SK-N-DZ (cell line): ENCODE measurements at regions not wholly inside any gene's neighbourhood (a gene's known extent, or its start where the extent isn't known, plus 50 kb on each side); places are given as distances from the start of the nearest gene placed in this dataset.
A peak's percentile ranks its signal among the peaks of the same experiment; 100 is the strongest.

Experiments used
- DNase-seq: peaks from one replicate; pipeline ENCODE4 v3.0.0-alpha.2; 2015; ENCODE audit warnings: low spot score

- no peak for DNase-seq
Measured at GRCh38 chr13:90773681-90774080, 573.8 kb upstream of the MIR17HG start.

- DNase-seq, result no peak
Measured at GRCh38 chr13:90776051-90776748, 571.3 kb upstream of the MIR17HG start.

GRCh38 chr13:90783273-90783672, 564.2 kb upstream of the MIR17HG start:
- no peak for DNase-seq

DNA sequence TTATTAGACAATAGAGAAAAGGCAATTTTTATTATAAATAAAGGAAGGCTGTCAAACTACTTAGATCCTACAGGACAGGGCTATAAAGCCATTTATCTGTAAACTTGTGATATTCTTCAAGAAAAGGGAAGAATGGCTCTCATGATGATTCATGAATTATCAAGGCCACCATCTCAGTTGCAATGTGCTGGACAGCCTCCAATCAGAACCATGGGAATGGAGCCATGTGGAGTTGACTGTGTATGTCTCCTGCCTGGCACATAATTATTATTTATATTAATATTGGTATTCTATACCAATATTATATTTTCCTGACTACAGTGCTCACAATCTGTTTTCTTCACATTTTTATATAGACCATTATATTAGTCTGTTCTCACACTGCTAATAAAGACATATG, 560.5 kb upstream of the MIR17HG start:
- no peak for DNase-seq

- no peak for DNase-seq
Measured at GRCh38 chr13:90792335-90792734, 555.2 kb upstream of the MIR17HG start.

DNA sequence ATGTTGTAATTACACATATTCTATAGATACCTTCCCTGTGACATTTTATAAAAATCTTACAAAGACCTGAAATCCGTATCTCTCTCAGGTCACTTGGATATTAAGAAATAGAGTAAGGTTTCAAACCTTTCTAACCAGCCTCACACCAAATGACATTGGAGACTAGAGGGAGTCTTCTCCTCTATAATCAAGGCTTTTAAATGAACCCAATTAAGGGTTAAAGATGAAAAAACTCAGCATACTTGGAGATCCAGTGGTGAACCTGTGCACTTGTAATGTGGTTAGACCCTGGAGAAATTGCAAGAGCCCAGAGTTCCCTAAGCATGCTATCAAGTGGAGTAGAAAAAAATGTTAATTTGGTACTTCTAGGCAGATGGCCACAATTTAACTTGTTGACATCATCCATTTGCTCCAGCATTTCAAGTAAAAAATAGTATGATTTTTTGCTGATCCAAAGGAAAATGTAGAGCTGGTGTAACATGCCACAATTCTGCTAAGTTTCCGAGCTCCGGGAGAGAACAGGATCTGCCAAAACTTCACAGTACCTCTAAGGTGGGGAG, 554.1 kb upstream of the MIR17HG start:
- no peak for DNase-seq

GRCh38 chr13:90796474-90796873, 551.0 kb upstream of the MIR17HG start:
- DNase-seq, result no peak

DNA sequence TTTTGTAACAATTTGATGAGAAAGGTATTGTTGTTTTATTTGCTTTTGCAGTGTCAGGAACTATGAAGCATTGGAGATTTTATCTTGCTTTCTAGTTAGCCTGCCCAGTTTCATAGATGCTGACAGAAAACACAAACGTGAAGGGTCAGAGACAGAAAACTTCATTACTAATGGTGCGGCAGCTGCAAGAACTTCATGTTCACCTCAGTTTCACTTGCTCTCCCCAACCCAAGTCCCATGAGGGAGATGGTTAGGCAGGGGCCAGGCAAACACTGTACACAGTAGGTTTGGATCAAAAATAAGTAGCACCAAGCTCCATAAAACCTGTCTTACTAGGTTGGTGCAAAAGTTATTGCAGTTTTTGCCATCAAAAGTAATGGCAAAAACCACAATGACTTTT, 550.2 kb upstream of the MIR17HG start:
- DNase-seq, result peak; percentile 62

GRCh38 chr13:90798381-90798780, 549.1 kb upstream of the MIR17HG start:
- DNase-seq, result no peak

DNA sequence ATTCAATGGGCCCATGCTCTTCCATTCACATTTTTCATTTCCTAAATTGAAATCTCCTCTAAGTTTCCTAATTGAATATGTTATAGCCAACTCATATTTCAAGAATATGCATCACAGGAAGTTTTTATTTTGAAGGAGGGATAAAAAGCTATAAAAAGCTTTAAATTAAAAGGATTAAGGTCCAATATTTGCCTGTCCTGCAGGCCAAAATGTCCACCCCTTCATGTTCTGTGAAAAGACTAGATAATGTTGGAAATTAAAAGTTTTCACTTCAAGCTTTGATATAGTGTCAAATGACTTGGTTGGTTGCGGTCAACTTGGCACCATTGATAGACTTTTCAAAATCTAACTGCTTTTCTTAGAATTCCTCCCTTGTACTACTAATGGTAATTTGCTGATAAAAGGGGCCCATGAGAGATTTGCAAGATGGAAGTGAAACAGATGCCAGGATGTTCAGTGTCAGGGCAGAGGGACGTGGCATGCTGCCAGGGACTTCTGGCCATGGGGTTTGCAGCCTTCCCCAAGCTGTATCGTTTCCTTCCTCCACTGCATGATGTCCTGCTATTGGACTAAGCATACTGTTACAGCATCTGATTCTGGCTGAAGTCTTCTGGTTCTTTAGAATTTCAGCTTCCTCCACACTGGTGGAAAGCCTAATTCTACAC, 547.3 kb upstream of the MIR17HG start:
- DNase-seq, result peak; percentile 32

GRCh38 chr13:90801621-90802020, 545.9 kb upstream of the MIR17HG start:
- DNase-seq, result no peak

DNA sequence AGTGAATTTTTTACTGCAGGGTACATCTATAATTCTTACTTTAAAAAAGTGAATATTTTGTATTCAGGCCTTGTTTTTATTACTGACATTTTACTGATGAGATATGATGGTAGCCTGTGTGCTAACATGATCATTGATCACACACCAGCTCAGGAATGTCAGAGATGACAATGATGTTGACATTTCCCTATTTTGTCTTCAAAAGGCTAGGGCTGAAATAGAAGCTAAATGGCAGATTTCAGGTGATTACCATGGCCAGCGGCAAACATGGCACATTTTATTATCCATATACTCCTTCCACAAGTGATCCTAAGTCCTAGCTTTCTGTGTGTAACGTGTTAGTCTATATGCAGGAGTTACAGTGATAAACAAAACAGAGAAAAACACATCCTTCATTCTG, 544.3 kb upstream of the MIR17HG start:
- DNase-seq, result no peak

GRCh38 chr13:90806016-90806615, 541.4 kb upstream of the MIR17HG start:
- no peak for DNase-seq

DNA sequence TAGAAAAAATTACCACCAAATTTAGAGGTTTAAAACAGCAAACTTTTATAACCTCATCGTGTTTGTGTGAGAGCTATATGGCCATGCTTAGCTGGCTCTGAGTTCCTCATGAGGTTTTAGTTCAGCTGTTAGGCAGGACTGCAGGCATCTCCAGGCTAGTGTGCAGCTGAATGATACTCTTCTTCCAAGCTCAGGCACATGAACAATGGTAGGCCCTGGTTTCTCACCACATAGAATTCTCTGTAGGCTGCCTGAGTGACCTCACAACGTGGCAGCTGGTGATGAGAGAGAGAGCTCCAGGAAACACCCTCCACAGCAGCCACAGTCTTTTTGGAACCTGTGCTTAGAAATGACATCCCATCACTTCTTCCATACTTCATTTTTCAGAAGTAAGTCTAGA, 540.6 kb upstream of the MIR17HG start:
- no peak for DNase-seq

DNA sequence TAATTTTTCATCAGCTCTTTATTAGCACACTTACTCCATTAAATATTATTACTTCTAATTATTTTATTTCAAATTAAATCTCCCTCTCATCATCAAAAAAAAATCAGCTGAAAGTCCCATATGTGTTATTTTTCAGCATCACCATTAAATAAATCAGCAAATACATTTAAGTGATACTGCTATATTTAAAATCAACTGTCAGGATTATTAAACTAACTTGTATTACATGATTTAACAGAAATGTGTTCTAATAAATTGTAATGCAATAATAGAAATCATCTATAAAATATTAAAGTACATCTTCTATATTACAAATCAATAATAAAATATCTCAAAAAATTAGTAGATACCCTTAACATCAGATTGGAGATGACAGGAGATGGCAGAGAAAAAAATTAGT, 538.6 kb upstream of the MIR17HG start:
- DNase-seq, result no peak

- no peak for DNase-seq
Measured at GRCh38 chr13:90824032-90824431, 523.5 kb upstream of the MIR17HG start.

DNA sequence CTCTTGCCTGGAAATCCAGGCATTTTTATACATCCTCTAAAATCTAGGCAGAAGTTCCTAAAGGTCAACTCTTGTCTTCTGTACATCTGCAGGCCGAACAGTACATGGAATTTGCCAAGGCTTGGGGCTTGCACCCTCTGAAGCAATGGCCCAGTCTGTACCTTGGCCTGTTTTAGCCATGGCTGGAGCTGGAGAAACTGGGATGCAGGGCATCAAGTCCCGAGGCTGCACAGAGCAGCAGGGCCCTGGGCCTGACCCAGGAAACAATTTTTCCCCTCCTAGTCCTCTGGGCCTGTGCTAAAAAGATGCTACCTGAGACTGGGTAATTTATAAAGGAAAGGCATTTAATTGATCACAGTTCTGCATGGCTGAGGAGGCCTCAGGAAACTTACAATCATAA, 520.8 kb upstream of the MIR17HG start:
- no peak for DNase-seq

- DNase-seq, result no peak
Measured at GRCh38 chr13:90830782-90831181, 516.7 kb upstream of the MIR17HG start.

- peak; percentile 73 for DNase-seq
Measured at GRCh38 chr13:90833951-90834350, 513.5 kb upstream of the MIR17HG start.

GRCh38 chr13:90834700-90835099, 512.8 kb upstream of the MIR17HG start:
- DNase-seq, result no peak

DNA sequence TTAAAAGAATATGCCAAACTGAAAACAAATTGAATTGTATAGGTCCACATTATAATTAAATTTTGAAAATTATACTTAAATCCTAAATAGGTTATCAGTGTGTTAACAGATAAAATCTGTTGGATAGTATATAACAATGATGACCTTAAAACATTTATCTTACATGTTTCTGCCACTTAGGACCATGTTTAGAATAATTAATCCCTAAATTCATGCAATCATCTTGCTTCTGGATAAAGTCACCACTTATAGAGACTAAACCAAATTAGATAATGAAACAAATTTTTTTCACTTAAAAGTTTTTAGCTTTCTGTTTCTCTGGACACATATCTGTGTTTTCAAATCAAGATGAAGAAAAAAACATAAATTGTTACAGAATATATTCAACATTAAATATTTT, 511.7 kb upstream of the MIR17HG start:
- DNase-seq, result peak; percentile 93

- DNase-seq, result no peak
Measured at GRCh38 chr13:90838317-90838960, 509.0 kb upstream of the MIR17HG start.
